ENCODE measurements at regions not wholly inside any gene's neighbourhood (a gene's known extent, or its start where the extent isn't known, plus 50 kb on each side); places are given as distances from the start of the nearest gene placed in this dataset.

GRCh38 chr22:47296405-47297260, 534.2 kb downstream of the TBC1D22A start:
- no peak for DNase-seq (ENCODE audit: low read depth in 2 of 2)

GRCh38 chr22:47295982-47296381, 533.5 kb downstream of the TBC1D22A start:
- no peak for DNase-seq (ENCODE audit: low read depth in 2 of 2)

- no peak for DNase-seq (ENCODE audit: low read depth in 2 of 2)
Observed at GRCh38 chr22:47295226-47295901, 532.9 kb downstream of the TBC1D22A start.

GRCh38 chr22:47294576-47294975, 532.1 kb downstream of the TBC1D22A start:
- no peak for DNase-seq (ENCODE audit: low read depth in 2 of 2)

GRCh38 chr22:47294222-47294532, 531.7 kb downstream of the TBC1D22A start:
- no peak for DNase-seq (ENCODE audit: low read depth in 2 of 2)

GRCh38 chr22:47293368-47294221, 531.1 kb downstream of the TBC1D22A start:
- no peak for DNase-seq (ENCODE audit: low read depth in 2 of 2)

- DNase-seq (ENCODE audit: low read depth in 2 of 2), result no peak
Observed at GRCh38 chr22:47292546-47293320, 530.3 kb downstream of the TBC1D22A start.

- no peak for DNase-seq (ENCODE audit: low read depth in 2 of 2)
Observed at GRCh38 chr22:47291565-47292495, 529.4 kb downstream of the TBC1D22A start.

GRCh38 chr22:47290706-47291430, 528.4 kb downstream of the TBC1D22A start:
- DNase-seq (ENCODE audit: low read depth in 2 of 2), result no peak

GRCh38 chr22:47289336-47289985, 527.0 kb downstream of the TBC1D22A start:
- no peak for DNase-seq (ENCODE audit: low read depth in 2 of 2)

GRCh38 chr22:47288680-47289079, 526.2 kb downstream of the TBC1D22A start:
- DNase-seq (ENCODE audit: low read depth in 2 of 2), result no peak

GRCh38 chr22:47287516-47287915, 525.1 kb downstream of the TBC1D22A start:
- DNase-seq (ENCODE audit: low read depth in 2 of 2), result no peak

GRCh38 chr22:47286590-47286989, 524.1 kb downstream of the TBC1D22A start:
- no peak for DNase-seq (ENCODE audit: low read depth in 2 of 2)

- DNase-seq (ENCODE audit: low read depth in 2 of 2), result no peak
Observed at GRCh38 chr22:47285981-47286380, 523.5 kb downstream of the TBC1D22A start.

GRCh38 chr22:47284822-47285221, 522.4 kb downstream of the TBC1D22A start:
- DNase-seq (ENCODE audit: low read depth in 2 of 2), result no peak

- no peak for DNase-seq (ENCODE audit: low read depth in 2 of 2)
Observed at GRCh38 chr22:47284360-47284759, 521.9 kb downstream of the TBC1D22A start.

- no peak for DNase-seq (ENCODE audit: low read depth in 2 of 2)
Observed at GRCh38 chr22:47283616-47284270, 521.3 kb downstream of the TBC1D22A start.

- no peak for DNase-seq (ENCODE audit: low read depth in 2 of 2)
Observed at GRCh38 chr22:47282851-47283250, 520.4 kb downstream of the TBC1D22A start.

- DNase-seq (ENCODE audit: low read depth in 2 of 2), result no peak
Observed at GRCh38 chr22:47282366-47282765, 519.9 kb downstream of the TBC1D22A start.

All from dermis microvascular lymphatic vessel endothelial cell (primary cell).